ENCODE measurements at regions not wholly inside any gene's neighbourhood (a gene's known extent, or its start where the extent isn't known, plus 50 kb on each side); places are given as distances from the start of the nearest gene placed in this dataset.

DNA sequence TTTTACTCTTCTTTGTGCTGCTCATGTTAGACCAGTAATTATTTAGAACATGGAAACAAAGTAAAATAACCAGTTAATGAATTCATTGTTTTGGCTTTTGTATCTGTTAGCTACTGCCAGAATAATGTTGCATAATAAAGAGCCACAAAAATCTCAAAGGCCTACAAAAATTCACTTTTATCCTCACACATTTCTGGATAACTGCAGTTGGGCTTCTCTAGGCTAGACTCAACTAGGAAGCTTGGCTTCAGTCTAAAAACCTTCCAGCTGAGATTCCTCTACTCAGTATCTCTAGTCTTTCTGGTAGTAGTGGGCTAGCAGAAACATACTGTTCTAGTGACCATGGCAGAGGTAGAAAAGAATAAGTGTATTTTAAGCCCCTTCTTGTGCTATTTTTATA is 73.0 kb downstream of the FAT4 start:
- DNase-seq (no peak), ATAC-seq (ENCODE audit: low read depth) (no peak)
- Mint-ChIP-seq H3K4me1 (no peaks in the 10 kb centered on the region), H3K9me3 (ENCODE audit: insufficient read depth) (peaks cover 6% of the 10 kb centered on the region), H3K27me3 (no peaks in the 10 kb centered on the region), H3K27ac (no peak overlapping the region), H3K4me3 (no peak overlapping the region)
- POLR2A ChIA-PET: no interaction called here
- no peaks in the 10 kb centered on the region for H3K79me2 ChIP-seq (ENCODE audit: control insufficient read depth, insufficient read depth, low read length)
- intact Hi-C loops (cut with micrococcal nuclease): no loop called here
- H4K20me1 ChIP-seq (ENCODE audit: control insufficient read depth, insufficient read depth, low read length, poor library complexity, severe bottlenecking): no peaks in the 10 kb centered on the region
- no peak overlapping the region for H3K4me3 ChIP-seq (ENCODE audit: control extremely low read depth in 1 of 5, extremely low read depth in 1 of 5, insufficient read depth in 1 of 5, low read depth in 2 of 5, low read length in 4 of 5)
- no peaks in the 10 kb centered on the region for H3K36me3 ChIP-seq (replicated peaks in 1 of 2; ENCODE audit: control extremely low read depth in 1 of 2, control insufficient read depth in 1 of 2, extremely low read depth in 1 of 2, insufficient read depth in 2 of 2, low read length in 1 of 2)
- no peak overlapping the region for H3K9ac ChIP-seq (ENCODE audit: low read length)
- H3K9me3 ChIP-seq (ENCODE audit: control extremely low read depth in 1 of 3, control insufficient read depth in 2 of 3, insufficient read depth in 1 of 3, low read length in 2 of 3): peaks cover 0 to 2% (median 2%) of the 10 kb centered on the region in 3 donors
- no peak overlapping the region for H3K4me2 ChIP-seq (replicated peaks; ENCODE audit: low read depth, low read length, poor library complexity, severe bottlenecking)
- H3K4me1 ChIP-seq (ENCODE audit: control insufficient read depth in 2 of 2, insufficient read depth in 2 of 2, low read length in 2 of 2): no peaks in the 10 kb centered on the region
- no peak for TF ChIP-seq EZH2 (IDR thresholded peaks at IDR 0.05; ENCODE audit: borderline replicate concordance, insufficient read depth, low read depth, low read length, poor library complexity, severe bottlenecking)
- no peak for TF ChIP-seq CTCF (IDR thresholded peaks at IDR 0.05)
- CTCF ChIA-PET: no interaction called here
- H3K27me3 ChIP-seq (replicated peaks in 1 of 4; ENCODE audit: control extremely low read depth in 1 of 4, control insufficient read depth in 3 of 4, insufficient read depth in 4 of 4, low read length in 3 of 4): no peaks in the 10 kb centered on the region
- no peak overlapping the region for H2AFZ ChIP-seq (ENCODE audit: insufficient read depth, low read depth, low read length, poor library complexity, severe bottlenecking)
- H3K27ac ChIP-seq (ENCODE audit: low read length in 2 of 2): no peak overlapping the region

- Histone ChIP-seq H3K4me3 (ENCODE audit: control extremely low read depth in 1 of 5, extremely low read depth in 1 of 5, insufficient read depth in 1 of 5, low read depth in 2 of 5, low read length in 4 of 5) (no peak overlapping the region), H3K4me1 (ENCODE audit: control insufficient read depth in 2 of 2, insufficient read depth in 2 of 2, low read length in 2 of 2) (no peaks in the 10 kb centered on the region), H3K9ac (ENCODE audit: low read length) (no peak overlapping the region), H3K4me2 (replicated peaks; ENCODE audit: low read depth, low read length, poor library complexity, severe bottlenecking) (no peak overlapping the region), H3K79me2 (ENCODE audit: control insufficient read depth, insufficient read depth, low read length) (no peaks in the 10 kb centered on the region), H3K27me3 (replicated peaks in 1 of 4; ENCODE audit: control extremely low read depth in 1 of 4, control insufficient read depth in 3 of 4, insufficient read depth in 4 of 4, low read length in 3 of 4) (no peaks in the 10 kb centered on the region), H4K20me1 (ENCODE audit: control insufficient read depth, insufficient read depth, low read length, poor library complexity, severe bottlenecking) (no peaks in the 10 kb centered on the region), H3K9me3 (ENCODE audit: control extremely low read depth in 1 of 3, control insufficient read depth in 2 of 3, insufficient read depth in 1 of 3, low read length in 2 of 3) (peaks cover 0 to 2% (median 2%) of the 10 kb centered on the region in 3 donors), H3K27ac (ENCODE audit: low read length in 2 of 2) (no peak overlapping the region), H2AFZ (ENCODE audit: insufficient read depth, low read depth, low read length, poor library complexity, severe bottlenecking) (no peak overlapping the region), H3K36me3 (replicated peaks in 1 of 2; ENCODE audit: control extremely low read depth in 1 of 2, control insufficient read depth in 1 of 2, extremely low read depth in 1 of 2, insufficient read depth in 2 of 2, low read length in 1 of 2) (no peaks in the 10 kb centered on the region)
- H3K4me1 Mint-ChIP-seq: no peaks in the 10 kb centered on the region
- WGBS (ENCODE audit: insufficient coverage): no CpG with 5 or more reads among the region's 1 CpG
- POLR2A ChIA-PET: no interaction called here
- no peaks in the 10 kb centered on the region for H3K27me3 Mint-ChIP-seq
- peaks cover 6% of the 10 kb centered on the region for H3K9me3 Mint-ChIP-seq (ENCODE audit: insufficient read depth)
- intact Hi-C loops (cut with micrococcal nuclease): no loop called here
- CTCF ChIA-PET: no interaction called here
- no peak for ATAC-seq (ENCODE audit: low read depth)
- no peak overlapping the region for H3K27ac Mint-ChIP-seq
- TF ChIP-seq EZH2 (IDR thresholded peaks at IDR 0.05; ENCODE audit: borderline replicate concordance, insufficient read depth, low read depth, low read length, poor library complexity, severe bottlenecking) (no peak), CTCF (IDR thresholded peaks at IDR 0.05) (no peak)
- DNase-seq: no peak
- H3K4me3 Mint-ChIP-seq: no peak overlapping the region
These were observed 73.9 kb downstream of the FAT4 start for GRCh38 chr4:125388613-125389012.

All from B cell (primary cell).